Peyer's patch (tissue), 4 donors: ENCODE measurements at regions not wholly inside any gene's neighbourhood (a gene's known extent, or its start where the extent isn't known, plus 50 kb on each side); places are given as distances from the start of the nearest gene placed in this dataset.

Source experiments
- CTCF ChIP-seq, 6 experiments: fragments of 450-650 bp in 4 of 6; fragments of 200-600 bp in 2 of 6; sonication (generic) in 1 of 6; IDR thresholded peaks; one replicate each; pipeline ENCODE4 v1.5.1; 2017 to 2019; ENCODE audit warnings: antibody characterized with exemption in 6 of 6, mild to moderate bottlenecking in 3 of 6, moderate library complexity in 1 of 6
- POLR2A ChIP-seq, 2 donors: fragments of 450-650 bp; IDR thresholded peaks; one replicate each; pipeline ENCODE4 v1.5.1; 2017; ENCODE audit warnings: antibody characterized with exemption in 2 of 2, mild to moderate bottlenecking in 2 of 2, moderate library complexity in 2 of 2

GRCh38 chr7:33854801-33855350, 50.5 kb upstream of the BMPER start:
- no peak for TF ChIP-seq CTCF (IDR thresholded peaks at IDR 0.05)
- TF ChIP-seq POLR2A (IDR thresholded peaks at IDR 0.05) = no peak
